Keratinocyte (primary cell): ENCODE measurements at regions not wholly inside any gene's neighbourhood (a gene's known extent, or its start where the extent isn't known, plus 50 kb on each side); places are given as distances from the start of the nearest gene placed in this dataset.

Experiments used
- DNase-seq: peaks from one replicate; pipeline ENCODE4 v3.0.0-alpha.2; 2011; ENCODE audit warnings: low read depth, missing footprints, low spot score
- FAIRE-seq: peaks from 2 replicates; lab custom pipeline; 2011; peaks lifted over from hg19 to GRCh38; lab: Jason Lieb, UNC
- H2AFZ ChIP-seq: 2 replicates; pipeline ENCODE4 v1.6.0; 2012; ENCODE audit warnings: low read length, control low read depth, inconsistent platforms; ENCODE audit not compliant: control insufficient read depth
- H3K27ac ChIP-seq: 2 replicates; pipeline ENCODE4 v1.5.1; 2011; ENCODE audit warnings: low read length; ENCODE audit not compliant: control insufficient read depth, insufficient read depth
- H3K27me3 ChIP-seq: 3 replicates; pipeline ENCODE4 v1.6.0; 2011; ENCODE audit warnings: low read length; ENCODE audit not compliant: control insufficient read depth, insufficient read depth; ENCODE audit errors: extremely low read depth
- H3K36me3 ChIP-seq, 2 experiments: 2 replicates in 1 of 2; 3 replicates in 1 of 2; pipeline ENCODE4 v1.5.1; 2011; ENCODE audit warnings: low read length in 2 of 2, mild to moderate bottlenecking in 1 of 2; ENCODE audit not compliant: control insufficient read depth in 2 of 2, insufficient read depth in 2 of 2; ENCODE audit errors: extremely low read depth in 1 of 2
- H3K4me1 ChIP-seq: 3 replicates; pipeline ENCODE4 v1.5.1; 2011; ENCODE audit warnings: low read length; ENCODE audit not compliant: control insufficient read depth, insufficient read depth; ENCODE audit errors: extremely low read depth
- H3K4me2 ChIP-seq: 3 replicates; pipeline ENCODE4 v1.6.0; 2011; ENCODE audit warnings: low read depth, low read length; ENCODE audit not compliant: control insufficient read depth, insufficient read depth; ENCODE audit errors: extremely low read depth
- H3K4me3 ChIP-seq, 3 experiments: fragments of 200-600 bp in 1 of 3; sonication (generic) in 1 of 3; 2 replicates in 2 of 3; 3 replicates in 1 of 3; pipeline ENCODE4 v1.5.1; 2011 to 2016; ENCODE audit warnings: low read length in 3 of 3, mild to moderate bottlenecking in 3 of 3, control low read depth in 2 of 3, inconsistent platforms in 1 of 3, low read depth in 1 of 3, mixed read lengths in 1 of 3, mixed run types in 1 of 3, moderate library complexity in 1 of 3; ENCODE audit not compliant: control insufficient read depth in 2 of 3, insufficient read depth in 2 of 3; ENCODE audit errors: extremely low read depth in 1 of 3
- H3K79me2 ChIP-seq: 2 replicates; pipeline ENCODE4 v1.6.0; 2012; ENCODE audit warnings: low read length; ENCODE audit not compliant: control insufficient read depth, insufficient read depth
- H3K9ac ChIP-seq: 3 replicates; pipeline ENCODE4 v1.6.0; 2011; ENCODE audit warnings: low read length; ENCODE audit not compliant: control insufficient read depth, insufficient read depth; ENCODE audit errors: extremely low read depth
- H3K9me1 ChIP-seq: 3 replicates; pipeline ENCODE4 v1.6.0; 2011; ENCODE audit warnings: low read length; ENCODE audit not compliant: control insufficient read depth, insufficient read depth; ENCODE audit errors: extremely low read depth
- H3K9me3 ChIP-seq: 2 replicates; pipeline ENCODE4 v1.5.1; 2012; ENCODE audit warnings: low read depth, low read length; ENCODE audit not compliant: control insufficient read depth
- H4K20me1 ChIP-seq: 3 replicates; pipeline ENCODE4 v1.6.0; 2011; ENCODE audit warnings: low read length; ENCODE audit not compliant: control insufficient read depth, insufficient read depth; ENCODE audit errors: extremely low read depth
- CTCF ChIP-seq, 3 experiments: IDR thresholded peaks in 1 of 3; conservative IDR thresholded peaks in 1 of 3; optimal IDR thresholded peaks in 1 of 3; 2 replicates in 2 of 3; 3 replicates in 1 of 3; pipeline versions ENCODE3 to v1.5.1; 2011; ENCODE audit warnings: low read length in 3 of 3, mild to moderate bottlenecking in 3 of 3, moderate library complexity in 2 of 3, control low read depth in 1 of 3, inconsistent platforms in 1 of 3; ENCODE audit not compliant: insufficient read depth in 2 of 3; ENCODE audit errors: extremely low read depth in 1 of 3
- EZH2 ChIP-seq: IDR thresholded peaks from one replicate; pipeline ENCODE4 v1.6.1; 2012; ENCODE audit warnings: inconsistent platforms, mild to moderate bottlenecking, low read length, moderate library complexity
- dilution Hi-C: fragments of 300-500 bp; cut with MboI; formaldehyde crosslinking; loops from one replicate; pipeline ENCODE4 v1.7.0; 2020; ENCODE audit warnings: low sequenced_read_pairs; ENCODE audit not compliant: extremely low pct_ligation_motif_present

DNA sequence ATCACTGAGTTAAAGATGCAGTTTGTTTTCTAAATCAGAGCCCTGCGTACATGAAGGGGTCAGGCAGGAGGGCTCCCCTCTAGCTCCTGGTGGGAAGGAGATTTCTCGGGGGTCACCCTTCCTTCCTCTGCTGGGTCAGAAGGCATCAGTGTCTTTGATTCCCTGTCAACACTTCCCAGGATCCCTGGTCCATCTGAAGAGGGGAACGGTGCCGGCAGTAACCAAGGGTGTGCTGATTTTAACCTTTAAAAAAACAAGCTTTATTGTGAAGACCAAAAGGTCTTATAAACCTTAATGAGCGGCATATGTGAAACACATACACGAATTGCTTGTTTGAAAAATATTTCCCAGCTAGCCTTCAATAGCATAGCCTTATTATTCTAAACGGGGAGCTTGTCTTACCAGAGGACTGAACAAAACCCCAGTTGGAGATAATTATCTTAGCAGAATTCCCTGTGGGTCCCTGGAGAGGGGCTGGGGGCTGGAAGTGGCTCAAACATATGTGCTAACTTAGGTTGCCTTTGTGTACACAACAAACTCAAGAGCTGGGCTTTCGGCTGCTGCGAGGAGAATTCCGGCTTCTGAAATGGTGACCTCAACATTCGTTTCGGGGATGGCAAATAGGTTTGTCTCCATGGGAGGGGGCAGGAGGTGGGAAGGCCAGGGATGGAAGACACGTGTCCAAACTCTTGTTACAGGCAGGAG lies 114.9 kb upstream of the MYCN start:
- Histone ChIP-seq H4K20me1 (no peaks in the 10 kb centered on the region), H2AFZ (no peak overlapping the region), H3K4me1 (peaks cover 8% of the 10 kb centered on the region), H3K4me2 (no peak overlapping the region), H3K27ac (no peak overlapping the region), H3K27me3 (no peaks in the 10 kb centered on the region), H3K4me3 (no peak overlapping the region), H3K9me3 (no peaks in the 10 kb centered on the region), H3K36me3 (no peaks in the 10 kb centered on the region), H3K79me2 (no peaks in the 10 kb centered on the region), H3K9me1 (no peaks in the 10 kb centered on the region), H3K9ac (no peak overlapping the region)
- TF ChIP-seq CTCF (optimal IDR thresholded peaks at IDR 0.05 in 1 of 3, IDR thresholded peaks at IDR 0.05 in 1 of 3, conservative IDR thresholded peaks at IDR 0.05 in 1 of 3; ENCODE audit: extremely low read depth in 1 of 3, insufficient read depth in 2 of 3, low read length in 3 of 3), result no peak
- TF ChIP-seq EZH2, result no peak
- no peak for FAIRE-seq
- DNase-seq, result no peak
- dilution Hi-C loops, result no loop called here

- Histone ChIP-seq H2AFZ (peak overlapping the region; percentile 72), H3K4me2 (peak overlapping the region; percentile 28)
Observed at GRCh38 chr2:15826273-15826717, 114.1 kb upstream of the MYCN start.

More at GRCh38 chr2:15826273-15826717, 114.1 kb upstream of the MYCN start:
- no peak overlapping the region for H3K9ac ChIP-seq
- H3K27ac ChIP-seq, result no peak overlapping the region
- no peaks in the 10 kb centered on the region for H4K20me1 ChIP-seq
- H3K79me2 ChIP-seq, result no peaks in the 10 kb centered on the region
- H3K36me3 ChIP-seq, result no peaks in the 10 kb centered on the region
- FAIRE-seq (no peak), DNase-seq (no peak)
- peaks cover 8% of the 10 kb centered on the region for H3K4me1 ChIP-seq
- no peaks in the 10 kb centered on the region for H3K9me3 ChIP-seq
- dilution Hi-C loops, result no loop called here
- H3K4me3 ChIP-seq, result no peak overlapping the region
- H3K27me3 ChIP-seq, result no peaks in the 10 kb centered on the region
- H3K9me1 ChIP-seq, result no peaks in the 10 kb centered on the region
- TF ChIP-seq CTCF (optimal IDR thresholded peaks at IDR 0.05 in 1 of 3, IDR thresholded peaks at IDR 0.05 in 1 of 3, conservative IDR thresholded peaks at IDR 0.05 in 1 of 3; ENCODE audit: extremely low read depth in 1 of 3, insufficient read depth in 2 of 3, low read length in 3 of 3) (no peak), EZH2 (no peak)
